Prostate gland (tissue), 2 donors: ENCODE measurements at regions not wholly inside any gene's neighbourhood (a gene's known extent, or its start where the extent isn't known, plus 50 kb on each side); places are given as distances from the start of the nearest gene placed in this dataset.

Experiments
- POLR2A ChIP-seq: fragments of 450-650 bp; IDR thresholded peaks from one replicate; pipeline ENCODE4 v1.6.1; 2016; ENCODE audit warnings: antibody characterized with exemption, mild to moderate bottlenecking
- TF ChIP-seq, protein P1 (sequence below), 4 experiments: fragments of 200-600 bp in 2 of 4; fragments of 450-650 bp in 2 of 4; sonication (generic) in 2 of 4; IDR thresholded peaks; 1 replicate in 3 of 4; 2 replicates in 1 of 4; pipeline ENCODE4 v1.5.1; 2016 to 2019; ENCODE audit warnings: antibody characterized with exemption in 4 of 4, mild to moderate bottlenecking in 2 of 4, moderate library complexity in 2 of 4

DNA sequence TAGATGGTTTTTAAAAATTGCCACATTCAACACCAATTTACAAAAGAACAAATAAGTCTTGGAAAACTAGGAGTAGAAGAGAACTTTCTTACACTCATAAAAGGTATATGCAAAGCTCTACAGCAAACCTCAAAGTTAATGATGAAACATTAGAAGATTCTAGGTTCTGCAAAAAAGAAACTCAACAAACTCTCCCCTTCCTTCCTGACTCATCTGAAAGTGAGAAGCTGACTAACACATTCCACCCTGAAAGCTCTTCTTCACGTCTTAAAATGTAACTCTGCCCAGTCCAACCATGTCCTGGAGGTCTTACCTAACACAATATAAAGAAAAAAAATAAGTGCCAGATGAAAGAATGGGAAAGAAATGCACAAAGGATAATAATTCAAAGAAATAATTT, 218.9 kb upstream of the ISX start:
- TF ChIP-seq, protein P1, sequence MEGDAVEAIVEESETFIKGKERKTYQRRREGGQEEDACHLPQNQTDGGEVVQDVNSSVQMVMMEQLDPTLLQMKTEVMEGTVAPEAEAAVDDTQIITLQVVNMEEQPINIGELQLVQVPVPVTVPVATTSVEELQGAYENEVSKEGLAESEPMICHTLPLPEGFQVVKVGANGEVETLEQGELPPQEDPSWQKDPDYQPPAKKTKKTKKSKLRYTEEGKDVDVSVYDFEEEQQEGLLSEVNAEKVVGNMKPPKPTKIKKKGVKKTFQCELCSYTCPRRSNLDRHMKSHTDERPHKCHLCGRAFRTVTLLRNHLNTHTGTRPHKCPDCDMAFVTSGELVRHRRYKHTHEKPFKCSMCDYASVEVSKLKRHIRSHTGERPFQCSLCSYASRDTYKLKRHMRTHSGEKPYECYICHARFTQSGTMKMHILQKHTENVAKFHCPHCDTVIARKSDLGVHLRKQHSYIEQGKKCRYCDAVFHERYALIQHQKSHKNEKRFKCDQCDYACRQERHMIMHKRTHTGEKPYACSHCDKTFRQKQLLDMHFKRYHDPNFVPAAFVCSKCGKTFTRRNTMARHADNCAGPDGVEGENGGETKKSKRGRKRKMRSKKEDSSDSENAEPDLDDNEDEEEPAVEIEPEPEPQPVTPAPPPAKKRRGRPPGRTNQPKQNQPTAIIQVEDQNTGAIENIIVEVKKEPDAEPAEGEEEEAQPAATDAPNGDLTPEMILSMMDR (IDR thresholded peaks at IDR 0.05), result no peak
- TF ChIP-seq POLR2A, result no peak
